MM.1S (cell line): ENCODE measurements at regions not wholly inside any gene's neighbourhood (a gene's known extent, or its start where the extent isn't known, plus 50 kb on each side); places are given as distances from the start of the nearest gene placed in this dataset.

ENCODE experiments used
- DNase-seq: peaks from one replicate; pipeline ENCODE4 v3.0.0-alpha.2; 2015
- H2AFZ ChIP-seq: fragments of 300-600 bp; sonication (generic); 2 replicates; pipeline ENCODE4 v1.6.0; 2016; ENCODE audit warnings: antibody characterized with exemption, low read length
- H3F3A ChIP-seq: fragments of 300-600 bp; sonication (generic); 2 replicates; pipeline ENCODE4 v1.6.1; 2016; ENCODE audit warnings: mild to moderate bottlenecking, antibody characterized with exemption, low read length, moderate library complexity, mixed read lengths; ENCODE audit not compliant: insufficient read depth
- H3K27ac ChIP-seq: fragments of 300-600 bp; sonication (generic); 2 replicates; pipeline ENCODE4 v1.5.1; 2016; ENCODE audit warnings: mild to moderate bottlenecking, low read length
- H3K27me3 ChIP-seq: fragments of 300-600 bp; sonication (generic); replicated peaks from 2 replicates; pipeline ENCODE4 v1.6.0; 2016; ENCODE audit warnings: low read length; ENCODE audit not compliant: insufficient read depth
- H3K36me3 ChIP-seq: fragments of 300-600 bp; sonication (generic); replicated peaks from 2 replicates; pipeline ENCODE4 v1.6.1; 2016; ENCODE audit warnings: mild to moderate bottlenecking, low read length, mixed read lengths; ENCODE audit not compliant: insufficient read depth
- H3K4me1 ChIP-seq: fragments of 300-600 bp; sonication (generic); 2 replicates; pipeline ENCODE4 v1.6.1; 2016; ENCODE audit warnings: low read length, mixed read lengths
- H3K4me2 ChIP-seq: fragments of 300-600 bp; sonication (generic); 2 replicates; pipeline ENCODE4 v1.6.0; 2016; ENCODE audit warnings: low read depth, low read length
- H3K4me3 ChIP-seq: fragments of 300-600 bp; sonication (generic); 2 replicates; pipeline ENCODE4 v1.5.1; 2016; ENCODE audit warnings: low read length, mixed read lengths
- H3K79me2 ChIP-seq: fragments of 300-600 bp; sonication (generic); 2 replicates; pipeline ENCODE4 v1.6.1; 2016; ENCODE audit warnings: mixed run types, low read length, mixed read lengths
- H3K9ac ChIP-seq: fragments of 300-600 bp; sonication (generic); 2 replicates; pipeline ENCODE4 v1.6.1; 2016; ENCODE audit warnings: low read length, mixed read lengths
- H3K9me2 ChIP-seq: fragments of 300-600 bp; sonication (generic); replicated peaks from 2 replicates; pipeline ENCODE4 v1.6.1; 2016; ENCODE audit warnings: mild to moderate bottlenecking, low read length, mixed read lengths; ENCODE audit not compliant: insufficient read depth
- H3K9me3 ChIP-seq: fragments of 300-600 bp; sonication (generic); replicated peaks from 2 replicates; pipeline ENCODE4 v1.6.1; 2016; ENCODE audit warnings: mild to moderate bottlenecking, low read length, mixed read lengths; ENCODE audit not compliant: insufficient read depth
- H4K20me1 ChIP-seq: fragments of 300-600 bp; sonication (generic); 2 replicates; pipeline ENCODE4 v1.6.1; 2016; ENCODE audit warnings: mild to moderate bottlenecking, low read length, moderate library complexity, mixed read lengths; ENCODE audit not compliant: insufficient read depth
- CTCF ChIP-seq: fragments of 300-600 bp; sonication (generic); IDR thresholded peaks from 2 replicates; pipeline ENCODE4 v1.5.1; 2016; ENCODE audit warnings: antibody characterized with exemption, low read length, mixed read lengths
- EZH2 ChIP-seq: fragments of 300-600 bp; sonication (generic); optimal IDR thresholded peaks from 2 replicates; pipeline ENCODE3; 2017; ENCODE audit warnings: low read depth, mild to moderate bottlenecking, antibody characterized with exemption, low read length, mixed read lengths
- EZH2phosphoT487 ChIP-seq: fragments of 300-600 bp; sonication (generic); IDR thresholded peaks from 2 replicates; pipeline ENCODE4 v1.6.1; 2018; ENCODE audit warnings: antibody characterized with exemption, low read length

DNA sequence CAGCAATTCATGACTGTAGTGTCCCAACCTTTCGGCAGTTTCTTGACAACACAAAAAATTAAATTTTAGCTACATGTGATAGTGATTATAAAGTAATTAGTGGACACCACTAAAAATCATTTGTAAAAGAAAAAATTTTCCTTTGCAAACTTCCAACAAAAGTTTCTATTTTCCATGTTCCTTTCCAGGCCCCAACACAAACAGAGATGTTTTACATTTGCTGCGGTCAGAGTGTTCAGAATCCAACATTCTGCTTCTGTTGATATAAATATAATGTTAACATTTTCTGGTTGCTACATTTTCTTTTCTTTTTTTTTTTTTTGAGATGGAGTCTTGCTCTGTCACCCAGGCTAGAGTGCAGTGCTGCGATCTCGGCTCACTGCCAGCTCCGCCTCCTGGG is 54.9 kb upstream of the WLS start:
- Histone ChIP-seq H3K27me3 (no peaks in the 10 kb centered on the region), H3K4me2 (no peak overlapping the region), H3K4me3 (no peak overlapping the region), H3K27ac (no peak overlapping the region), H2AFZ (no peak overlapping the region), H3K9me2 (no peaks in the 10 kb centered on the region), H3K4me1 (peaks cover 8% of the 10 kb centered on the region), H3K9me3 (no peaks in the 10 kb centered on the region), H3F3A (peaks cover 4% of the 10 kb centered on the region; the same call in 1 of the 2 replicates), H3K36me3 (no peaks in the 10 kb centered on the region), H3K79me2 (no peaks in the 10 kb centered on the region), H4K20me1 (no peaks in the 10 kb centered on the region), H3K9ac (no peak overlapping the region)
- no peak for TF ChIP-seq EZH2
- no peak for TF ChIP-seq CTCF
- TF ChIP-seq EZH2phosphoT487 = no peak
- no peak for DNase-seq

- Histone ChIP-seq H2AFZ (no peak overlapping the region), H3K4me1 (no peaks in the 10 kb centered on the region), H3K9me2 (no peaks in the 10 kb centered on the region), H3K79me2 (no peaks in the 10 kb centered on the region), H3K9me3 (no peaks in the 10 kb centered on the region), H3K4me3 (no peak overlapping the region), H3K27ac (no peak overlapping the region), H3K4me2 (no peak overlapping the region), H3F3A (no peaks in the 10 kb centered on the region), H3K27me3 (no peaks in the 10 kb centered on the region), H3K9ac (no peak overlapping the region), H4K20me1 (no peaks in the 10 kb centered on the region), H3K36me3 (no peaks in the 10 kb centered on the region)
- no peak for DNase-seq
- no peak for TF ChIP-seq EZH2
- TF ChIP-seq EZH2phosphoT487 = no peak
- TF ChIP-seq CTCF = no peak
Observed at GRCh38 chr1:68285046-68285445, 52.7 kb upstream of the WLS start.

DNA sequence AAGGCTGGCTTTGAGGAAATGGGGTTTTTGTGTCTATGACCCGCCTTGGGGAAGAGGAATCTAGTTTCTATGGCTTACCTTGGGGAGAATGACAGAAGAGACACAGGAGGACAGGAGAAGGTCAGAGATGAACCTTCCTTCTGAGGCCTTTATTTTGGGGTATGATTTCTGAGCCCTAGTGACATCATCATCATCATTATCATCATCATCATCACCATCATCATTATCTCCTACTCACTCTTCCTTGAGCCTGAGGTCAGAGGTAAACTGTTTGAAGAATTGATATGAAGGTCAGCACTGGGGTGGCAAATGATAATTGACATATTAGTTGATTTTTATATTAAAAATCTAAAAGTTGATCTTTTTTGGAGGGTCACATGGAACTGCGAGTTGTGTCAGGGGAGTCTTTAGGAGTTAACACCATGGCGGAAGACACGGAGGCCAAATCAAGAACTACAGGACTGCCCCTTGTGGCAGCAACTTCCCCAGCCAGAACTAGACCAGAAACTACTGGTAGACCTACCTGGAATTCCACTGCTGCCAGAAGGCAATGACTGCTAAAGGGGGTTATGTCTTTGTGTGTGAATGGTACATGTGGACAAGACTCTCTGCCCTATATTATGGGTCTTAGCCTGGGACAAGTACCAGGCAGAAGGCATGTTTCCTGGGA is 49.8 kb upstream of the WLS start:
- no peak overlapping the region for H3K9ac ChIP-seq
- no peaks in the 10 kb centered on the region for H3K79me2 ChIP-seq
- H3K27me3 ChIP-seq = no peaks in the 10 kb centered on the region
- H2AFZ ChIP-seq = no peak overlapping the region
- no peaks in the 10 kb centered on the region for H4K20me1 ChIP-seq
- H3K4me2 ChIP-seq = no peak overlapping the region
- no peak overlapping the region for H3K4me3 ChIP-seq
- no peaks in the 10 kb centered on the region for H3F3A ChIP-seq
- no peaks in the 10 kb centered on the region for H3K9me2 ChIP-seq
- H3K4me1 ChIP-seq = no peaks in the 10 kb centered on the region
- H3K27ac ChIP-seq = no peak overlapping the region
- DNase-seq = no peak
- no peaks in the 10 kb centered on the region for H3K36me3 ChIP-seq
- TF ChIP-seq EZH2 = no peak
- TF ChIP-seq CTCF = 0 out of 2 replicates have a peak, but pooled peaks have one; percentile 3
- TF ChIP-seq EZH2phosphoT487 = no peak
- H3K9me3 ChIP-seq = no peaks in the 10 kb centered on the region
